GM12873 (cell line): ENCODE measurements at regions not wholly inside any gene's neighbourhood (a gene's known extent, or its start where the extent isn't known, plus 50 kb on each side); places are given as distances from the start of the nearest gene placed in this dataset.

Experiments used
- CTCF ChIP-seq: IDR thresholded peaks from 2 replicates; pipeline ENCODE4 v1.5.1; 2012; ENCODE audit warnings: low read depth, mild to moderate bottlenecking, moderate library complexity, low read length, control low read depth; ENCODE audit not compliant: insufficient read depth; ENCODE audit errors: missing control alignments

- no peak for TF ChIP-seq CTCF
Observed at GRCh38 chr7:13476881-13477444, 512.5 kb downstream of the ETV1 start.

GRCh38 chr7:13489386-13489785 lies 500.1 kb downstream of the ETV1 start:
- TF ChIP-seq CTCF: no peak

GRCh38 chr7:13496976-13497375 lies 492.5 kb downstream of the ETV1 start:
- no peak for TF ChIP-seq CTCF

- TF ChIP-seq CTCF: no peak
Observed at GRCh38 chr7:13508586-13508985, 480.9 kb downstream of the ETV1 start.

- no peak for TF ChIP-seq CTCF
Observed at GRCh38 chr7:13518738-13519137, 470.7 kb downstream of the ETV1 start.

GRCh38 chr7:13524076-13524475 lies 465.4 kb downstream of the ETV1 start:
- TF ChIP-seq CTCF: no peak

GRCh38 chr7:13532028-13532753 lies 457.3 kb downstream of the ETV1 start:
- no peak for TF ChIP-seq CTCF
